GM21515 (cell line): ENCODE measurements at regions not wholly inside any gene's neighbourhood (a gene's known extent, or its start where the extent isn't known, plus 50 kb on each side); places are given as distances from the start of the nearest gene placed in this dataset.

ENCODE experiments used
- ATAC-seq: cut with Tn5 transposase; IDR thresholded peaks from one replicate; pipeline ENCODE4 v1.9.1; 2021; ENCODE audit not compliant: unreplicated experiment

GRCh38 chr11:43602670-43603069, 77.9 kb upstream of the HSD17B12 start:
- ATAC-seq = no peak

GRCh38 chr11:43614214-43614613, 66.3 kb upstream of the HSD17B12 start:
- ATAC-seq = no peak

GRCh38 chr11:43619863-43620505, 60.6 kb upstream of the HSD17B12 start:
- no peak for ATAC-seq

GRCh38 chr11:43626798-43627197, 53.7 kb upstream of the HSD17B12 start:
- ATAC-seq = no peak
